HG03520 (cell line): ENCODE measurements at regions not wholly inside any gene's neighbourhood (a gene's known extent, or its start where the extent isn't known, plus 50 kb on each side); places are given as distances from the start of the nearest gene placed in this dataset.
"Not testable (repeated sequence)": the region's sequence is repeated elsewhere in the genome, so short reads cannot be mapped to it uniquely, and the experiment has no call there.

Experiments
- ATAC-seq: cut with Tn5 transposase; IDR thresholded peaks from one replicate; pipeline ENCODE4 v1.9.1; 2021; ENCODE audit warnings: mild to moderate bottlenecking, moderate library complexity; ENCODE audit not compliant: unreplicated experiment

DNA sequence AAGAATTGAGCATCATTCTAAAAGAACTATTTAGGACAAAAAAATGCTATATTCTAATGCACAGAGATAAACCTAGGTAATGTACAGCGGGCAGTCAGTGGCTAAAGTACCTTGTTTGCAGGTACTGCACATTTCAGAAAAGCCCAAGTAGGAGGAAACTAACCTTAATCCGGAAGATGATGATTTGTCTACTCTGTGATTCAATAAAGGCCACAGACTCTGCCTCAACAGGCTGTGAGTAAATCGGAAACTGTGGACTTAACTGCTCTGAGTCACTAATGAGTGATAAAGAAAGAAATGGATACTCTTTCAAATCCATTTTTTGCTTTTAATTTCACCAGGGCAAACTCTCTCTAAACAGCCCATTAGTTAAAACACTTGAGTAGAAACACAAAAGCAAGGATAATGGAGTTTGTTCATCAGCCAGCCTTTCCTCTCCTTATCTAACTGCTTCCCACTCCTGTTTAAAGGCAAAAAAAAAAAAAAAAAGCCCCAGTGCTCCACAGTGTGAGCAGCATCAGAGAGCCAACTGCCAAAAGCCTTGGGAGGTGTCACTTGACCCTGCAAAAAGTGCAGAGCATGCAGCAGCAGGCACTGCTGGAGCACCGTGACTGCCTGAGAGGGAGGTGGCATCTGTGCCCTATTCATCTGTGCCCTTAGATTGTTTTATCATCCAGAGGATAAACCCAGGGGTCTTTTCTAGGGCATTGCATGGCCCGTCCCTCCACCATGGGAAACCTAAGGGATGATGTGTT is 187.7 kb downstream of the SATB1 start:
- ATAC-seq, result peak; percentile 85

DNA sequence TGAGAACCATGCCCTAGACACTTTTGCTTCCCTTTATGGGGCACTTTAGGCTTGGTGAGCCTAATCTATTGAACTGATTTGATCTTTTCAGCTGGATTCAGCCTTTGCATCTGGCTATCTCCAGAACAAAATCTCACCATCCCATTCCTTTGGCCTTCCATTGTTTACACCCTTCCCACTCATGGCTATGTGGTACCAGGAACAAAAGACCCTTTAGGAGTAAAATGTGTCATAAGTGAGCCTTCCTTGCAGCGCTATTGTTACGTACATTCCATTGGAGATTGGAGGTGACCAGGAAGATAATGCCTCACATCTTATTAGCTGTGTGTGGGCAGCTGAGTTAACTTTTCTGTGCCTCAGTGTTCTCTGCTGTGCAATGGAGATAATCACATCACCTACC is 188.4 kb downstream of the SATB1 start:
- no peak for ATAC-seq

DNA sequence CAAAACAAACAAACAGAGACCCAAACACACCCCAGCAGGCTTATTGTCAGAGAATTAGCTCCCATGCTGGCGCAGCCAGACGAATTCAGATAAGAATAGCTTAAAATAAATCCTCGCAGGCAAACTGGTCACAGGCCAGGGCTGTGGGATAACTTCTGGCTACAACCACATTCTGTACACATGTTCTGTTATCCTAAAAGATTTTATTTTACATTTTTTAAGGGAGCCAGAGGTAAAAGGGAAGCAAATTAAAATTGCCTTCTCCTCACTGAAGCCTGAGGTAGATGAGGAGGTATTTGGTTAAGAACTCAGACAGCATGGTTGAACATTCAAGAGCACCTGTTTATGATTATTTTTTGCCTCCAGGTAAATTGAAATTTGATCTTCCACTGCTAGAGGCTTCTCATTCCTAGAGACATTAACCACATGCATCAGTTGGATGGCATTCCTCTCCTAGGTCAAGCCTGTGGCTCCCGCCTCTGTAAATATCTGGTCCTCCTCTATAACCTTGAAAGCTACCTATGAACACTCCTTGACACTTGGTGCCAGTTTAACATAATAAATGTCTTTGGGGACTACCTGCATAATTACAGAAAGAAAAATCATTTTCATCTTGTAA is 190.3 kb downstream of the SATB1 start:
- no peak for ATAC-seq

DNA sequence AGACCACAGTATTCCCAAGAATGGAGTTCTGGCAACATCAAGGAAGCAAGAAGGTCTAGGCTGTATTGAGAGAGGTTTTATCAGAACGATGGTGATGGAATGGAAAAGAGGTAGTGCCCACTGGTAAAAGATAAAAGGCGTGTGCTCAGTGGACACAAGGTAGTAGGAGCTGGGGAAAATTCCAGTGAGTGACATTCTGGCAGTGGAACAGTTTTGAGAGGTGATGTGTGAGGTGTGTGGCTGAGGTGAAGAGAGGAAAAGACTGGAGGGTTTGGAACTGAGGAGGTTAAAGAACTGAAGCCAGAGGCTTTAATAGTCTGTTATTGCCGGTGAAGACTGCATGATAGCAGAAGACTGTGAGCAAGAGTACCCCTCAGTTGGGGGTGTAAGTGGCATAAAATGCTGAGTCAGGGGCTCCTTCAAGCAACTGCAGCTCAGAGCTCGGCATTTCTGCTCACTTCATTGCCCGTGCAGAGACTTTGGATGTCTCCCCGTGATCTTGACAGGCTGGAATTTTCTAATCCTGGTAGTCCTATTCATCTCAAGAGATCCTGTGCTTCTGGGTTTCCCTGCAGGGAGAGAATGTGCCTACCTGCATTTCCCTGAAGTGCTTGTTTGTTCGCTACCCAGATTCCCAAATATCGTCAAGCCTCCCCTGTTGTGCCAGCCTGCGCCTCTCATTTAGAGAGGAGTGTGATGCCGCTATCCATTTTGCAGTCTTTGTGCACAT is 191.0 kb downstream of the SATB1 start:
- ATAC-seq, result no peak

DNA sequence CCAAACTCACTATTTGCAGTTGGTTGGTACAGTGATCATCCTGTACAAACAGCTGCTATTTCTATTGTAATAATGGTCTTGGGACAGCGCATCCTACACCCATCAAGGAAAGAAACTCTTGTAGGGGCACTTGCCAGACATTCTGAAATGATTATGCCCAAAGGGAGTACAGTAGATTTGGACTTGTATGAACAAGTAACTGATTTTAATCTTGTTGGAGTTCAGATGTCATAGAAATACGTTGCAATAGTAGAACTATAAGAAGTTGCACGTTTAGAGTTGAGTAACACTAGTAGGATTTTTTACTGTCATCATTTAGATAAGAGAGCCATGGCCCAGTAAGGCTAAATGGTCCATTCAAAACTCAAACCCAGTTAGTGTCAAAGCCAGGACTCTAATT is 192.8 kb downstream of the SATB1 start:
- no peak for ATAC-seq

DNA sequence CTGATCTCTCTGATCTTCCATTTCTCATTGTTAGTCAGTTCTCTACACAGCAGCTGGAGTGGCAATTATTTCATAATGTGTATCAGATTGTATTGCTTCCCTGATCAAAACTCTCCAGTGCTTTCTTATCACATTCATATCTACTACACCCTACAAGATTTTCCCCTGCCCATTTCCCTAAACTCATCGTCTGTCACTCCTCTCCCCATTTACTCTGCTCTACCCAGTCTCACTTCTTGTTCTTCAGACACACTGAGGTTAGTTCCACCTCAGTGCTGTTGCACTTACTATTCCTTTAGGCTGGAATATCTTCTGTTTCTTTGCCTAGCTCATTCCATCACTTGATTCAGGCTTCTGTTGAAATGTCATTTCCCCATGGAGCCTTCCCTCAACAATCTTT is 197.1 kb downstream of the SATB1 start:
- no peak for ATAC-seq

DNA sequence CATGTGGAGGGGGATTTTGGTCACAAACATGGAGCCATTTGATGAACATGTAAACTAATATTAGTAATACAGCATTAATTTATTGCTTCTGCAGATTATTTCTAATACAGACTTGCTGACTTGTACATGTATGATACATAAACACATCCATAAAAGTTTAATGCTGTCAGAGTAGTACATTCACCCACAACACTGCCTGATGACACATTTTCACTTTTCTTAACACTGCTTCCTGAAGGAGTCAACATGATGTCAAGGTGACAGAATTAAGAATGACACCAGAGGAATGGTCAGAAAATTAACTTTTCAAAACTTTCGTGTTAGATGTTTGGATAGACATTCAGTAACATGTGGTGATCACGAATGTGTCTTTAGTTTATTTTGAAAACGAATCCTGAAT is 199.4 kb downstream of the SATB1 start:
- no peak for ATAC-seq

DNA sequence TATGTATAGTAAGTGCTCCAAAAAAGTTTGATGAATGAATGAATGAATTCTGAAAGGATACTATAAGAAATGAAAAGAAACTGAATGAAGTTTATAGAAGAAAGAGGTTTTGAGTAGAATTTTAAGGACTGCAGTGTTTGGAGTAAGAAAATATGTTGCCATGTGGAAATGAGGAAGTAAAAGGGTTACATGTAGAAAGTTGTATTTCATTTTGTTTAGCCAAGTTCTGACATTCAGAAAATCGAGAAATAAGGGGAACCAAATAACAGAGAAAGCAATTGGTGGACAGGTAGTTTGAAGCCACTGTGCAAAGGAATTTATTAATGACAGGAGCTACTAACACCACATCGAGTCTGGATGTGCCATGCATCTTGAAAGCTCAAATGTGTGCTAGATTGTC is 200.7 kb downstream of the SATB1 start:
- no peak for ATAC-seq

DNA sequence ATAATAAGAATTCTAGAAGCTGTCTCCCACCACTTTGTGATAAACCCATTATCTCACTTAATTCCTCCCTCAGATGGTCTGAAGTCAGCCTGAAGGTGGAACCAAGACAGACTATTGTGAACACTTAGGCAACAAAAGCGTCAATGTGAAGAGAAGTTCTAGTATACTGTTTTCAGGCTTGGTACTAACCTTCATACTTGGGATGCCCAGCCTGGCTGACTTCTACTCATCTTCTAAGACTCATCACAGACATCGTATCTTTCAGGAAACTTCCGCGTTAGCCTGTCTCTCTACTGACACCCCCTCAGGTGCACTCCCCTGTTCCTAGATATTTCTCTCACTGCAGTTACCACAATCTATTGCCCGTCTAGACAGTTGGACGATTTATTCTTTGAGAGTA is 201.2 kb downstream of the SATB1 start:
- peak; percentile 24 for ATAC-seq

DNA sequence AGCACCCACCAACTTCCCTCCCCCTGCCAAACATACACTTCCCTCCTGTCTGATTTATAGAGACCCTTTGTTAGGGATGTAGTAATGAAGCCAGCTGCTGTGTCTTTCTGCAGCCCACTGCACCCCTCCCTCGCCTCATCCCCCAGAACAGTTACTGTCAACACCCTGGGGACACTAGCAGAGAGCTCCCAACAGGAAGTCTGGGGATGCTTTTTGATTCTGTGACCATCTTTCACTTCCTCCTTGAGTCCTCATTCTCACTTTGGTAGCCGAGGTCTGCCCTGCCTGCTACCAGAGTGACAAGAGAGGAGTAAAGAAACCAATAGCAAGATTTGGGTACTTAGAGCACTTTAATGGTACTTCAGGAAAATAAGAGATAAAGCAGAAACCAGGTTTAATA is 201.6 kb downstream of the SATB1 start:
- ATAC-seq, result peak; percentile 98

DNA sequence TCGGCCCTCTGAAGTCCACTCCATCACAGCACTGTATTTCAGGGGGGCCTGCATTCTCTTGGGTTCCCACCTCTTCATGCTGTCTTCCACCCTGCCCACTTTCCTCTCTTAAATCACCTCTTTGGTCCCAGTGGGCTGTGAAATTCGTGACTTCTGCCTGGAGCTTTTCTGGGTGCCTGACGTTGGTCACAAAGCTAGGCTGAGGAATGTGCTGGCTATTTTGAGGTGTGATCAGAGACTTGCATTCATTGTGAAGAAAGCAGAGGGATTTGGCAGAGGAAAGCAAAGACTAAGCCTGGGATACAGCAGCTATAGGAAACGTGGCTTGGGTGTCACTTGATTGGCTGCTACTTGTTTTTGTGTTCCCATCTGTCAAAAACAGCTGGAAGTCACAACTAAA is 202.5 kb downstream of the SATB1 start:
- ATAC-seq, result no peak

DNA sequence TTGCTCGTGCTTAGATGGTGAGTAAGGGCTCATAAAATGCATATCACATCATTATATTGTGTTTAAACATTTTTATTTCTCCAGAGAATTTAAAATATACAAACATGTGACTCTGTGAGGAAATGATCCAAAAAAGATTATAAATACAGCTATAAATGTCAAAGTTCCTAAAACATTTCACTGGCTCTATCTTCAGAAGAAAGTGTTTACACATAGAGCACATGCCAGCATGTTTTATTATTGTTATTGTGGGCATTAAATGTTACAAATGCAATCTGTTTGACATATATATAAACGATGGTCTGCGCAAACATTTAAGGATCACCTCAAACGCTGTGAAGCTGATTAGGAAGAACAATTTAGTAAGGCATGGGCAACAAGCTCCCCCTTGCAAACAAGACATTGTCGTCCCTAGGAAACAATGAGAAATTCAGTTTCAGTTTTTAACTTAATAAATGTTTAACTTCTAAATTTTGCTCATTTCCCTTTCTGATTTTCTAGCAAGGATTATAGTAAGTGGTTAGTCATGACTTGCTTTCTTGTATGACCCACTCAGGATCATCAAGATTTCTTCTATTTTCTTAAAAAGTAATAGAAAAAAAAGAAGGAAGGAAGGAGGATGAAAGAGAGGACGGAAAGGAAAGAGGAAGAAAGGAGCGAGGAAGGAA is 207.5 kb downstream of the SATB1 start:
- no peak for ATAC-seq

DNA sequence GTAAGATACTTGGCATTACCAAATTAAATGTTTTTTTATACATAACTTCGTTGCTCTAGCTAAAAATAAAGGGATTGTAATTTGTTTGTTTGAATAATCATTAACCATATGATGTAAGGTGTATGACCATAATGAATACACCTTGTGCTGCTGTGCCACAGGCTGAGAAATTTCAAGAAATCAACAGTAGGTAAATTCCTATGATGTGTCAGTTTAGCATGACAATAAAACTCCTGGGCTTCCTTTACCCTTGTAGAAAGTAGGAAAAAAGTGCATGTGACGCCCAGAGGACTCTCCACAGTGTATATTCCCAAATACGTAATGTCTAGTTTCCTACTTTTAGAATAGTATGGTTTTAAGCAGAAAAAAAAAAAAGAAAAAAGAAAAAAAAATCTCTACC is 208.1 kb downstream of the SATB1 start:
- ATAC-seq, result no peak

DNA sequence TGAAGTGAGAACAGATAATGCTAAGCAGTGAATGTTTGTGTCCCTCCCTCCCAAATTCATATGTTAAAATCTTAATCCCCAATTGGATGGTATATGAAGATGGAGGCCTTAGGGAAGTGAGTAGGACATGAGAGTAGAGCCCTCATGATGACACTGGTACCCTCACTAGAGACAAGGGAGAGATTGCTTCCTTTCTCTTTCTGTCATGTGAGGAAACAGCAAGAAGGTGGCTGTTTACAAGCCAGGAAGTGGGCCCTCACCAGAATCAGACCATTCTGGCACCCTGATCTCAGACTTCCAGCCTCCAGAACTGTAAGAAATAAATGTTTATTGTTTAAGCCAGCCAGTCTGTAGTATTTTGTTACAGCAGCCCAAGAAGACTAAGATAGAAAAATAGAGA is 209.5 kb downstream of the SATB1 start:
- no peak for ATAC-seq

DNA sequence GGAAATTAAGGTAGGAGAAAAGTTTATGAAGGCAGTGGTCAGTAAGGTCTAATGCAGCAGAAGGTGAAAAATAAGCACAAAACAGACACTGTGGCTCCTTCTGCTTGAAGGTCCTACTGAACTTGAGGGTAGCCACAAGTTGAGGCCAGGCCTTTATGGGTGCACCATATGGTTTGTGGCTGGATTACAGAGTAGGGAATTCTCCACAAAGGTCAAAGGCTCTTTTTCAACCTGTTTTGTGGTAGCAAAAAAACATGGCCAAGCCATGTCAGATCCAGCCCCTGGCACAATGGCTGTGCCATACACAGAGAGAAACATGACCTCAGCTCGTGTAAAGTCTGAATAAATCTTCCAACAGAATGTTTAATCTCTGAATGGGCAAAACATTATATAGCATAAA is 214.0 kb downstream of the SATB1 start:
- no peak for ATAC-seq

DNA sequence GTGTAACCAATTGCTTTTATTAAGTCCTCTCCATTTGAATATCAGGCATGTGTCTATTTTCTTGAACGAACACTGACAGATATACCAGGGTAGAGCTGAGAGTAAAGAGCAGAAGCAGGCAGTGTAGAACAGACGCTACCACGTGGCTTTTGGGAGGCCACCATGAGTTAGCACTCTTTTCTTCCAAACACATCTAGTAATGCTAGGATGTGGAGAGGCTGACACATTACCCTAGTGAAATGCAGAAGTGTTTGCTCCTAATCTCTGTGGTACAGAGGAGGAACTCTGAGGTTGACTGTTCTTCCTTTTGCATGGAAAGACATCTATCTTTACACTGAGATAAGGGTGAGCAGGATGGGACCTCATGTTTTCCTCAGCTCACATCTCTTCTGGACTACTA is 216.3 kb downstream of the SATB1 start:
- ATAC-seq, result no peak

DNA sequence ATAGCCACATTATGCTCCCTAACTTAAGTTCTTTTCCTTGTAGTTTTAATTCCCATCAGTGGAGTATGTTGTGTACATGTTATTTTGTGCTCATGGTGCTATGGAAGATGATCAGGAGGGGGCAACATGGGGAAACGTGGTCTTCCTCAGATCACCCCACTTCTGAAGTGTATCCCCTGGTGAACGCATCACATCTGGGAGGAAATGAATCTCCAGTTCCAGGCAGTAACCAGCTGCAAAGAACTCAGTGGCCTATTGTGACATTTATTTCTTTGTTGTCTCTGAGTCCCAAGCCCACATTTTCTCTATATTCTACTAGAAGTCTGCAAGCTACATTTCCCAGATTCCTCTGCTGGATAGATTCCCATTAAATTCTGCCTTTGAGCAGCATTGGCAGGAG is 217.0 kb downstream of the SATB1 start:
- no peak for ATAC-seq

DNA sequence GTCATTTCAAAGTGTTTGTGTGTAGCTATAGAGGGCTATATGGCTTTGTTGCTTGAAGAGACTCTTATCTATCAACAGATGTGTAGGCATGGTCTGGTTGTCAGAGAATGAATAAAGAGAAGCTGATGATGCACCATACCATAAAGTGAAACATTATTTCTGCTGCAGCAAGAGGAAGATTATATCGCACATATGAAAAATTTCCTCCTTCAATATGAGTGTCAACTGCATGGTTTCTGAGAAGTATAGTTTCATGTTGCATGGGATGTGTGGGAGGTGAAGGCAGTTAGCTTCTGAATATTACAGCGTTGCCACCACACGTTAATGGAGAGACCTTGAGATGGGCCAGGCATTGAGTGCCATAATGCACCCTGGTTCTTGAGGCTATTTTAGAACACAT is 217.9 kb downstream of the SATB1 start:
- ATAC-seq, result no peak

DNA sequence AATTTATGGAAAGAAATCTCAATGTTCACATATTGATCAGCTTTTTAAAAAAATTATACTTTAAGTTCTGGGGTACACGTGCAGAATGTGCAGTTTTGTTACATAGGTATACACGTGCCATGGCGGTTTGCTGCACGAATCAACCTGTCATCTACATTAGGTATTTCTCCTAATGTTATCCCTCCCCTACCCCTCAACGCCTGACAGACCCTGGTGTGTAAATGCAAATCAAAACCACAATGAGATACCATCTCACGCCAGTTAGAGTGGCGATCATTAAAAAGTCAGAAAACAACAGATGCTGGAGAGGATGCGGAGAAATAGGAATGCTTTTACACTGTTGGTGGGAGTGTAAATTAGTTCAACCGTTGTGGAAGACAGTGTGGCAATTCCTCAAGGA is 219.4 kb downstream of the SATB1 start:
- ATAC-seq, result not testable (repeated sequence)

DNA sequence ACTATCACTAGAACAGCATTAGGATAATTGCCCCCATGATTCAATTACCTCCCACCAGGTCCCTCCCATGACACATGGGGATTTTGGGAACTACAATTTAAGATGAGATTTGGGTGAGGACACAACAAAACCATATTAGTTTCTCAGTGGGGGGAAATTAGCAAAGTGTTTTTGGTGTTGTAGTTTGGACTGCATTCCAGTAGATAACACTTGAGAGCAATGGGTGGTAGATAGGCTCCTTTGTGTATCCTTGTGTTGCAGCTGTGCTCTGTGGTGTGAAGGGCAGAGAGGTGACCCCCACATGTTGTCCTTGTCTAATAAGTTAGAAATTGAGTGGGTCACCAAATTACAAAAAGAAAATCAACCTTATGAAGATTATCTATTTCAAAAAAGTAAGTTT is 223.8 kb downstream of the SATB1 start:
- no peak for ATAC-seq

DNA sequence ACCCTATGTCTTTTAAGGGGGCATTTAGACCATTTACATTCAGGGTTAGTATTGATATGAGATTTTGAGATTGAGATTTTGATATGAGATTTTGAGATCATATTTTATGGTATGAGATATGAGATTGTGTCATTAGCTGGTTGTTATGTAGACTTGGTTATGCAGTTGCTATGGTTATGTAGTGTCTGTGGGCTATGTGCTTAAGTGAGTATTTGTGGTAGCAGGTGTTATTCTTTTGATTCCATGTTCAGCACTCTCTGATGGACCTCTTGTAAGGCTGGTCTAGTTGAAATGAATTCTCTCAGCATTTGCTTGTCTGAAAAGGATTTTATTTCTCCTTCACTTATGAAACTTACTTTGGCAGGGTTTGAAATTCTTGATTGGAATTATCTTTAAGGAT is 225.4 kb downstream of the SATB1 start:
- ATAC-seq, result no peak

DNA sequence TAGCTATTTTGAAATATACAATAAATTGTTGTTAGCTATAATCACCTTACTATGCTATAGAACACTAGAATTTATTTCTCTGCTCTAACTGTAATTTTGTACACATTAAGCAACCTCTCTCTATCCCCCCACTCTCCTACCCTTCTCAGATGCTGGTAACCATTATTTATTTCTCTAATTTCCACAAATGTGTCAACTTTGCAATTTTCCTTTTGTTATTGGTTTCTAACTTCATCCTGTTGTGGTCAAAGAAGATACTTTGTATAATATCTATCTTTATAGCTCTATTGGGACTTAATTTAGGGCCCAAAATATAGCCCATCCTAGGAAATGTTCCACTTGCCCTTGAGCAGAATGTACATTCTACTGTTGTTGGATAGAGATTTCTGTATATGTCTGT is 229.3 kb downstream of the SATB1 start:
- no peak for ATAC-seq
